Endothelial cell of umbilical vein (primary cell): ENCODE measurements at regions not wholly inside any gene's neighbourhood (a gene's known extent, or its start where the extent isn't known, plus 50 kb on each side); places are given as distances from the start of the nearest gene placed in this dataset.

ENCODE experiments used
- BruUV-seq: library from RNA; stranded (reverse); fragments of 400-500 nt; replicated peaks from 2 replicates; lab custom pipeline; 2021; lab: Mats Ljungman, UMichigan
- CTCF ChIA-PET: fragments of 300-600, 350-600 bp; sonication (Branson Sonifier 250); formaldehyde crosslinking; loops from one replicate; lab custom pipeline; 2021; ENCODE audit warnings: antibody characterized with exemption, inconsistent platforms; lab: Charles Lee
- POLR2A ChIA-PET: fragments of 300-600, 350-600 bp; sonication (Branson Sonifier 250); formaldehyde crosslinking; loops from one replicate; lab custom pipeline; 2021; ENCODE audit warnings: antibody characterized with exemption, inconsistent platforms; lab: Charles Lee
- DNase-seq: peaks from one replicate; pipeline ENCODE4 v3.0.0-alpha.2; 2011; ENCODE audit warnings: low read depth, low spot score
- FAIRE-seq: peaks from 2 replicates; lab custom pipeline; 2011; peaks lifted over from hg19 to GRCh38; lab: Jason Lieb, UNC
- H2AFZ ChIP-seq: 2 replicates; pipeline ENCODE4 v1.6.0; 2012; ENCODE audit warnings: low read depth, low read length, control low read depth, inconsistent platforms
- H3K27ac ChIP-seq: 2 replicates; pipeline ENCODE4 v1.5.1; 2011; ENCODE audit warnings: low read depth, mild to moderate bottlenecking, control low read depth, low read length, moderate library complexity; ENCODE audit not compliant: insufficient read depth
- H3K27me3 ChIP-seq, 2 experiments: 2 replicates each; pipeline versions ENCODE4 v1.6.0 to v1.6.1; 2011; ENCODE audit warnings: low read length in 2 of 2, mixed read lengths in 1 of 2; ENCODE audit not compliant: control insufficient read depth in 2 of 2, insufficient read depth in 2 of 2
- H3K36me3 ChIP-seq, 2 experiments: 2 replicates in 1 of 2; 3 replicates in 1 of 2; pipeline ENCODE4 v1.5.1; 2011; ENCODE audit warnings: low read length in 2 of 2, mild to moderate bottlenecking in 1 of 2, moderate library complexity in 1 of 2; ENCODE audit not compliant: control insufficient read depth in 2 of 2, insufficient read depth in 2 of 2; ENCODE audit errors: extremely low read depth in 1 of 2
- H3K4me1 ChIP-seq: 3 replicates; pipeline ENCODE4 v1.5.1; 2011; ENCODE audit warnings: mild to moderate bottlenecking, low read length; ENCODE audit not compliant: control insufficient read depth, insufficient read depth; ENCODE audit errors: extremely low read depth
- H3K4me2 ChIP-seq: 2 replicates; pipeline ENCODE4 v1.6.1; 2011; ENCODE audit warnings: low read length, control low read depth, mixed read lengths; ENCODE audit not compliant: insufficient read depth
- H3K4me3 ChIP-seq, 3 experiments: fragments of 200-600 bp in 1 of 3; sonication (generic), shearing (Covaris generic) in 1 of 3; replicated peaks in 1 of 3; 2 replicates each; pipeline ENCODE4 v1.5.1; 2011 to 2016; ENCODE audit warnings: control low read depth in 3 of 3, low read length in 3 of 3, mild to moderate bottlenecking in 2 of 3, inconsistent platforms in 1 of 3, low read depth in 1 of 3, moderate library complexity in 1 of 3; ENCODE audit not compliant: insufficient read depth in 1 of 3
- H3K79me2 ChIP-seq: 2 replicates; pipeline ENCODE4 v1.6.0; 2012; ENCODE audit warnings: low read length, inconsistent platforms; ENCODE audit not compliant: control insufficient read depth, insufficient read depth
- H3K9ac ChIP-seq: replicated peaks from 2 replicates; pipeline ENCODE3; 2011; ENCODE audit warnings: low read length, control low read depth; ENCODE audit not compliant: insufficient read depth; ENCODE audit errors: extremely low read depth
- H3K9me1 ChIP-seq: replicated peaks from 3 replicates; pipeline ENCODE4 v1.6.0; 2011; ENCODE audit warnings: mild to moderate bottlenecking, low read length; ENCODE audit not compliant: control insufficient read depth, insufficient read depth; ENCODE audit errors: extremely low read depth
- H3K9me3 ChIP-seq: replicated peaks from 2 replicates; pipeline ENCODE4 v1.5.1; 2012; ENCODE audit warnings: low read length, inconsistent platforms; ENCODE audit not compliant: control insufficient read depth, insufficient read depth
- H4K20me1 ChIP-seq: replicated peaks from 2 replicates; pipeline ENCODE3; 2011; ENCODE audit warnings: mild to moderate bottlenecking, low read length; ENCODE audit not compliant: control insufficient read depth, insufficient read depth; ENCODE audit errors: extremely low read depth
- CTCF ChIP-seq, 2 donors: IDR thresholded peaks; 1 replicate in 1 of 2; 2 replicates in 1 of 2; pipeline ENCODE4 v1.5.1; 2011; ENCODE audit warnings: low read length in 2 of 2, mild to moderate bottlenecking in 2 of 2, moderate library complexity in 2 of 2, control low read depth in 1 of 2, inconsistent platforms in 1 of 2, low read depth in 1 of 2; ENCODE audit not compliant: insufficient read depth in 1 of 2; ENCODE audit errors: extremely low read depth in 1 of 2
- EZH2 ChIP-seq: IDR thresholded peaks from 2 replicates; pipeline ENCODE4 v1.6.1; 2012; ENCODE audit warnings: borderline replicate concordance, low read depth, mild to moderate bottlenecking, moderate library complexity, low read length, inconsistent platforms; ENCODE audit not compliant: severe bottlenecking
- FOS ChIP-seq: IDR thresholded peaks from 2 replicates; pipeline ENCODE4 v1.6.1; 2011; ENCODE audit warnings: mild to moderate bottlenecking, low read length, moderate library complexity, borderline replicate concordance; ENCODE audit not compliant: insufficient read depth
- MAX ChIP-seq: IDR thresholded peaks from 2 replicates; pipeline ENCODE4 v1.6.1; 2011; ENCODE audit not compliant: insufficient read depth, insufficient read length
- dilution Hi-C: fragments of 300-500 bp; cut with MboI; formaldehyde crosslinking; loops from one replicate; pipeline ENCODE4 v1.15.0; 2019; ENCODE audit warnings: low sequenced_read_pairs; ENCODE audit not compliant: extremely low pct_ligation_motif_present
- intact Hi-C: fragments of 100-400 bp; cut with micrococcal nuclease; formaldehyde crosslinking; loops from one replicate; pipeline ENCODE4 v1.10.0; 2022

- Histone ChIP-seq H3K36me3 (no peaks in the 10 kb centered on the region), H3K9me1 (no peaks in the 10 kb centered on the region), H3K9me3 (no peaks in the 10 kb centered on the region), H4K20me1 (no peaks in the 10 kb centered on the region), H3K4me3 (no peak overlapping the region), H3K4me2 (no peak overlapping the region), H3K27ac (no peak overlapping the region), H3K4me1 (no peaks in the 10 kb centered on the region), H2AFZ (no peak overlapping the region), H3K27me3 (no peaks in the 10 kb centered on the region), H3K9ac (no peak overlapping the region), H3K79me2 (no peaks in the 10 kb centered on the region)
- CTCF ChIA-PET, result no interaction called here
- DNase-seq, result no peak
- POLR2A ChIA-PET, result no interaction called here
- intact Hi-C loops, result no loop called here
- TF ChIP-seq CTCF (IDR thresholded peaks at IDR 0.05; ENCODE audit: extremely low read depth in 1 of 2, insufficient read depth in 1 of 2, low read depth in 1 of 2, low read length in 2 of 2) (no peak), MAX (no peak), EZH2 (no peak), FOS (no peak)
- dilution Hi-C loops, result no loop called here
- no TSS peak for BruUV-seq
- FAIRE-seq, result no peak
Measured at GRCh38 chr1:99107680-99108079, 103.0 kb upstream of the PLPPR5 start.
